ENCODE measurements at regions not wholly inside any gene's neighbourhood (a gene's known extent, or its start where the extent isn't known, plus 50 kb on each side); places are given as distances from the start of the nearest gene placed in this dataset.

- H3K4me1 Mint-ChIP-seq = no peaks in the 10 kb centered on the region
- DNase-seq (ENCODE audit: low spot score in 2 of 2) (no peak), ATAC-seq (replicated peaks; ENCODE audit: extremely low read depth, poor library complexity, severe bottlenecking) (no peak)
- H3K9me3 Mint-ChIP-seq = no peaks in the 10 kb centered on the region
- H3K36me3 Mint-ChIP-seq (ENCODE audit: insufficient read depth) = no peaks in the 10 kb centered on the region
- H3K27ac Mint-ChIP-seq (ENCODE audit: low read depth) = no peak overlapping the region
- no peak overlapping the region for H3K4me3 Mint-ChIP-seq
- peaks cover 22% of the 10 kb centered on the region for H3K27me3 Mint-ChIP-seq
Observed at GRCh38 chr6:168201799-168202198, 117.8 kb downstream of the DACT2 start.

GRCh38 chr6:168201383-168201782 lies 118.2 kb downstream of the DACT2 start:
- no peak overlapping the region for H3K4me3 Mint-ChIP-seq
- H3K4me1 Mint-ChIP-seq = no peaks in the 10 kb centered on the region
- no peak overlapping the region for H3K27ac Mint-ChIP-seq (ENCODE audit: low read depth)

GRCh38 chr6:168200571-168201134 lies 118.9 kb downstream of the DACT2 start:
- no peaks in the 10 kb centered on the region for H3K36me3 Mint-ChIP-seq (ENCODE audit: insufficient read depth)
- H3K9me3 Mint-ChIP-seq = no peaks in the 10 kb centered on the region
- H3K27ac Mint-ChIP-seq (ENCODE audit: low read depth) = no peak overlapping the region

More at GRCh38 chr6:168201383-168201782, 118.2 kb downstream of the DACT2 start:
- no peak for ATAC-seq (replicated peaks; ENCODE audit: extremely low read depth, poor library complexity, severe bottlenecking)
- Mint-ChIP-seq H3K9me3 (no peaks in the 10 kb centered on the region), H3K27me3 (peaks cover 22% of the 10 kb centered on the region), H3K36me3 (ENCODE audit: insufficient read depth) (no peaks in the 10 kb centered on the region)
- DNase-seq (ENCODE audit: low spot score in 2 of 2) = no peak

GRCh38 chr6:168198302-168199180 lies 119.5 kb upstream of the FRMD1 start:
- H3K36me3 Mint-ChIP-seq (ENCODE audit: insufficient read depth) = no peaks in the 10 kb centered on the region
- DNase-seq (ENCODE audit: low spot score in 2 of 2) = no peak
- H3K27ac Mint-ChIP-seq (ENCODE audit: low read depth) = no peak overlapping the region
- H3K4me1 Mint-ChIP-seq = peaks cover under 1% of the 10 kb centered on the region
- peaks cover 38% of the 10 kb centered on the region for H3K27me3 Mint-ChIP-seq
- H3K4me3 Mint-ChIP-seq = no peak overlapping the region
- no peak for ATAC-seq (replicated peaks; ENCODE audit: extremely low read depth, poor library complexity, severe bottlenecking)
- no peaks in the 10 kb centered on the region for H3K9me3 Mint-ChIP-seq

More at GRCh38 chr6:168200571-168201134, 118.9 kb downstream of the DACT2 start:
- DNase-seq (ENCODE audit: low spot score in 2 of 2) (no peak), ATAC-seq (replicated peaks; ENCODE audit: extremely low read depth, poor library complexity, severe bottlenecking) (no peak)
- Mint-ChIP-seq H3K27me3 (peaks cover 24% of the 10 kb centered on the region), H3K4me1 (no peaks in the 10 kb centered on the region), H3K4me3 (no peak overlapping the region)

- H3K36me3 Mint-ChIP-seq (ENCODE audit: insufficient read depth) = no peaks in the 10 kb centered on the region
- DNase-seq (ENCODE audit: low spot score in 2 of 2) (no peak), ATAC-seq (replicated peaks; ENCODE audit: extremely low read depth, poor library complexity, severe bottlenecking) (no peak)
- H3K27ac Mint-ChIP-seq (ENCODE audit: low read depth) = no peak overlapping the region
- H3K4me3 Mint-ChIP-seq = no peak overlapping the region
- H3K27me3 Mint-ChIP-seq = peaks cover 46% of the 10 kb centered on the region
- no peaks in the 10 kb centered on the region for H3K9me3 Mint-ChIP-seq
- H3K4me1 Mint-ChIP-seq = peaks cover 5% of the 10 kb centered on the region
Observed at GRCh38 chr6:168197636-168198301, 118.8 kb upstream of the FRMD1 start.

- ATAC-seq (replicated peaks; ENCODE audit: extremely low read depth, poor library complexity, severe bottlenecking) (no peak), DNase-seq (ENCODE audit: low spot score in 2 of 2) (no peak)
- H3K4me3 Mint-ChIP-seq = no peak overlapping the region
- H3K36me3 Mint-ChIP-seq (ENCODE audit: insufficient read depth) = no peaks in the 10 kb centered on the region
- H3K9me3 Mint-ChIP-seq = no peaks in the 10 kb centered on the region
- H3K27ac Mint-ChIP-seq (ENCODE audit: low read depth) = no peak overlapping the region
- peaks cover 48% of the 10 kb centered on the region for H3K27me3 Mint-ChIP-seq
- peaks cover 5% of the 10 kb centered on the region for H3K4me1 Mint-ChIP-seq
Observed at GRCh38 chr6:168196881-168197635, 118.0 kb upstream of the FRMD1 start.

- Mint-ChIP-seq H3K9me3 (no peaks in the 10 kb centered on the region), H3K4me3 (no peak overlapping the region), H3K27me3 (peaks cover 50% of the 10 kb centered on the region), H3K36me3 (ENCODE audit: insufficient read depth) (no peaks in the 10 kb centered on the region), H3K27ac (ENCODE audit: low read depth) (no peak overlapping the region), H3K4me1 (peaks cover 5% of the 10 kb centered on the region)
- no peak for DNase-seq (ENCODE audit: low spot score in 2 of 2)
- ATAC-seq (replicated peaks; ENCODE audit: extremely low read depth, poor library complexity, severe bottlenecking) = no peak
Observed at GRCh38 chr6:168196385-168196860, 117.4 kb upstream of the FRMD1 start.

- ATAC-seq (replicated peaks; ENCODE audit: extremely low read depth, poor library complexity, severe bottlenecking) (no peak), DNase-seq (ENCODE audit: low spot score in 2 of 2) (no peak)
- H3K4me1 Mint-ChIP-seq = peaks cover 5% of the 10 kb centered on the region
- no peaks in the 10 kb centered on the region for H3K36me3 Mint-ChIP-seq (ENCODE audit: insufficient read depth)
- H3K27ac Mint-ChIP-seq (ENCODE audit: low read depth) = no peak overlapping the region
- peaks cover 51% of the 10 kb centered on the region for H3K27me3 Mint-ChIP-seq
- no peaks in the 10 kb centered on the region for H3K9me3 Mint-ChIP-seq
- no peak overlapping the region for H3K4me3 Mint-ChIP-seq
Observed at GRCh38 chr6:168195712-168196111, 116.7 kb upstream of the FRMD1 start.

- ATAC-seq (replicated peaks; ENCODE audit: extremely low read depth, poor library complexity, severe bottlenecking) = no peak
- H3K4me3 Mint-ChIP-seq = no peak overlapping the region
- peak overlapping the region; percentile 64 for H3K27ac Mint-ChIP-seq (ENCODE audit: low read depth)
- H3K36me3 Mint-ChIP-seq (ENCODE audit: insufficient read depth) = no peaks in the 10 kb centered on the region
- peaks cover 5% of the 10 kb centered on the region for H3K4me1 Mint-ChIP-seq
- H3K27me3 Mint-ChIP-seq = peaks cover 48% of the 10 kb centered on the region
- H3K9me3 Mint-ChIP-seq = no peaks in the 10 kb centered on the region
- DNase-seq (ENCODE audit: low spot score in 2 of 2) = no peak
Observed at GRCh38 chr6:168194732-168195567, 115.9 kb upstream of the FRMD1 start.

GRCh38 chr6:168193816-168194721 lies 115.1 kb upstream of the FRMD1 start:
- no peak for ATAC-seq (replicated peaks; ENCODE audit: extremely low read depth, poor library complexity, severe bottlenecking)
- H3K9me3 Mint-ChIP-seq = no peaks in the 10 kb centered on the region
- H3K27ac Mint-ChIP-seq (ENCODE audit: low read depth) = peak overlapping the region; percentile 64
- peaks cover 5% of the 10 kb centered on the region for H3K4me1 Mint-ChIP-seq
- H3K4me3 Mint-ChIP-seq = no peak overlapping the region
- H3K27me3 Mint-ChIP-seq = peaks cover 48% of the 10 kb centered on the region
- no peaks in the 10 kb centered on the region for H3K36me3 Mint-ChIP-seq (ENCODE audit: insufficient read depth)
- DNase-seq (ENCODE audit: low spot score in 2 of 2) = no peak
